Retinal pigment epithelial cell (primary cell): ENCODE measurements at regions not wholly inside any gene's neighbourhood (a gene's known extent, or its start where the extent isn't known, plus 50 kb on each side); places are given as distances from the start of the nearest gene placed in this dataset.
"Not testable (repeated sequence)": the region's sequence is repeated elsewhere in the genome, so short reads cannot be mapped to it uniquely, and the experiment has no call there.

Experiments used
- DNase-seq: peaks from one replicate; pipeline ENCODE4 v3.0.0-alpha.2; 2010; ENCODE audit warnings: low read depth
- H3K4me3 ChIP-seq: 2 replicates; pipeline ENCODE4 v1.5.1; 2011; ENCODE audit warnings: mild to moderate bottlenecking, low read length, control low read depth, moderate library complexity
- CTCF ChIP-seq: conservative IDR thresholded peaks from 2 replicates; pipeline ENCODE4 v1.5.1; 2011; ENCODE audit warnings: low read depth, low read length, control low read depth, inconsistent platforms

GRCh38 chr3:152209776-152210175 lies 59.0 kb upstream of the MBNL1 start:
- H3K4me3 ChIP-seq: no peak overlapping the region
- no peak for TF ChIP-seq CTCF
- no peak for DNase-seq

GRCh38 chr3:152210697-152211096 lies 58.0 kb upstream of the MBNL1 start:
- DNase-seq: no peak
- no peak for TF ChIP-seq CTCF
- H3K4me3 ChIP-seq: no peak overlapping the region

- no peak for TF ChIP-seq CTCF
- DNase-seq: no peak
- no peak overlapping the region for H3K4me3 ChIP-seq
Measured at GRCh38 chr3:152211655-152212054, 57.1 kb upstream of the MBNL1 start.

- no peak for DNase-seq
- no peak overlapping the region for H3K4me3 ChIP-seq
- TF ChIP-seq CTCF: no peak
Measured at GRCh38 chr3:152213203-152213602, 55.5 kb upstream of the MBNL1 start.

GRCh38 chr3:152213938-152214337 lies 54.8 kb upstream of the MBNL1 start:
- no peak for TF ChIP-seq CTCF
- no peak overlapping the region for H3K4me3 ChIP-seq
- DNase-seq: no peak

- not testable (repeated sequence) for H3K4me3 ChIP-seq
Measured at GRCh38 chr3:152216960-152217865, 51.5 kb upstream of the MBNL1 start.

GRCh38 chr3:152218602-152219001 lies 50.1 kb upstream of the MBNL1 start:
- no peak for DNase-seq
- no peak overlapping the region for H3K4me3 ChIP-seq
- TF ChIP-seq CTCF: no peak

More at GRCh38 chr3:152216960-152217865, 51.5 kb upstream of the MBNL1 start:
- not testable (repeated sequence) for DNase-seq
